ENCODE measurements at regions not wholly inside any gene's neighbourhood (a gene's known extent, or its start where the extent isn't known, plus 50 kb on each side); places are given as distances from the start of the nearest gene placed in this dataset.

DNA sequence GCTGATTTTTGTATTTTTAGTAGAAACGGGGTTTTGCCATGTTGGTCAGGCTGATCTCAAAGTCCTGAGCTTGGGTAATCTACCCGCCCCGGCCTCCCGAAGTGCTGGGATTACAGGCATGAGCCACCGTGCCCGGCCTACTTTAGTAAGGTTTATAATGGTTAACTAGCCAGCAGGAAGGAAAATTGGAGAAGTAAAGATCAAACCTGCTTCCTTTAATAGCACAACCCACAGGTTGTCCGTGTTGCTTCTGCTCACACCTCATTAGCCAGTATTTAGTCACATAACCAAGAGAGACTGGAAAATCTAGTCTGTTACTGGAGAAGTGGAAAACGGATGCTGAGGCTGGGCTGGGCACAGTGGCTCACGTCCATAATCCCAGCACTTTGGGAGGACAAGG lies 51.9 kb upstream of the TBL1XR1 start:
- Histone ChIP-seq H3K36me3 (no peaks in the 10 kb centered on the region), H3K4me1 (ENCODE audit: insufficient read depth) (no peaks in the 10 kb centered on the region), H3K27ac (no peak overlapping the region), H3K9me3 (no peaks in the 10 kb centered on the region), H3K27me3 (no peaks in the 10 kb centered on the region), H3K4me3 (no peak overlapping the region)
- TF ChIP-seq, protein P1, sequence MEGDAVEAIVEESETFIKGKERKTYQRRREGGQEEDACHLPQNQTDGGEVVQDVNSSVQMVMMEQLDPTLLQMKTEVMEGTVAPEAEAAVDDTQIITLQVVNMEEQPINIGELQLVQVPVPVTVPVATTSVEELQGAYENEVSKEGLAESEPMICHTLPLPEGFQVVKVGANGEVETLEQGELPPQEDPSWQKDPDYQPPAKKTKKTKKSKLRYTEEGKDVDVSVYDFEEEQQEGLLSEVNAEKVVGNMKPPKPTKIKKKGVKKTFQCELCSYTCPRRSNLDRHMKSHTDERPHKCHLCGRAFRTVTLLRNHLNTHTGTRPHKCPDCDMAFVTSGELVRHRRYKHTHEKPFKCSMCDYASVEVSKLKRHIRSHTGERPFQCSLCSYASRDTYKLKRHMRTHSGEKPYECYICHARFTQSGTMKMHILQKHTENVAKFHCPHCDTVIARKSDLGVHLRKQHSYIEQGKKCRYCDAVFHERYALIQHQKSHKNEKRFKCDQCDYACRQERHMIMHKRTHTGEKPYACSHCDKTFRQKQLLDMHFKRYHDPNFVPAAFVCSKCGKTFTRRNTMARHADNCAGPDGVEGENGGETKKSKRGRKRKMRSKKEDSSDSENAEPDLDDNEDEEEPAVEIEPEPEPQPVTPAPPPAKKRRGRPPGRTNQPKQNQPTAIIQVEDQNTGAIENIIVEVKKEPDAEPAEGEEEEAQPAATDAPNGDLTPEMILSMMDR (IDR thresholded peaks at IDR 0.05), result no peak
- TF ChIP-seq EP300 (IDR thresholded peaks at IDR 0.05) (no peak), POLR2A (IDR thresholded peaks at IDR 0.05) (no peak)
- intact Hi-C loops (cut with DNase I), result no loop called here
- no peak for DNase-seq
- 92 to 95% (median 94%) methylated on average over 9 of the region's 9 CpGs for WGBS, 3 donors

DNA sequence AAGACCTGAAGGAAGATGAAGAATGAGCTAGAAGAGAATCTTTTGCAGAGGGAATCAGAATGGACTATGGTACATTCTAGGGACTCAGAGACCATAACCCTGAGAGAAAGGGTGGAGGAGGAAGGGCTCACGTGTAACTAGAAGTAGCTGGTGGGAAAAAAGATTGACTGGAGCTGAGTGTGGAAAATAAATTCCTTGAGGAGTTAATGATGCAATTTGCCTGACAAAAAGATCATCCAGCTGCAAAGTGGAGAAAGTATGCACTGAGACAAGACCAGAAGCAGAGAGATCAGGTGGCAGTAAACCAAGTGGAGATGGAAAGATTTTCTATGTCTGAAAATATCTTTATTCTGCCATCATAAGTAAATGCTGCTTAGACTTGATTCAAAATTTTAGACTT lies 52.9 kb upstream of the TBL1XR1 start:
- H3K9me3 ChIP-seq, result no peaks in the 10 kb centered on the region
- H3K27ac ChIP-seq, result no peak overlapping the region
- intact Hi-C loops (cut with DNase I), result no loop called here
- H3K4me3 ChIP-seq, result no peak overlapping the region
- TF ChIP-seq, protein P1 (IDR thresholded peaks at IDR 0.05), result no peak
- no peak for TF ChIP-seq EP300 (IDR thresholded peaks at IDR 0.05)
- TF ChIP-seq POLR2A (IDR thresholded peaks at IDR 0.05), result no peak
- no peaks in the 10 kb centered on the region for H3K4me1 ChIP-seq (ENCODE audit: insufficient read depth)
- 68 to 79% (median 71%) methylated on average over 1 of the region's 1 CpG for WGBS, 3 donors
- DNase-seq, result no peak
- H3K27me3 ChIP-seq, result no peaks in the 10 kb centered on the region
- no peaks in the 10 kb centered on the region for H3K36me3 ChIP-seq

DNA sequence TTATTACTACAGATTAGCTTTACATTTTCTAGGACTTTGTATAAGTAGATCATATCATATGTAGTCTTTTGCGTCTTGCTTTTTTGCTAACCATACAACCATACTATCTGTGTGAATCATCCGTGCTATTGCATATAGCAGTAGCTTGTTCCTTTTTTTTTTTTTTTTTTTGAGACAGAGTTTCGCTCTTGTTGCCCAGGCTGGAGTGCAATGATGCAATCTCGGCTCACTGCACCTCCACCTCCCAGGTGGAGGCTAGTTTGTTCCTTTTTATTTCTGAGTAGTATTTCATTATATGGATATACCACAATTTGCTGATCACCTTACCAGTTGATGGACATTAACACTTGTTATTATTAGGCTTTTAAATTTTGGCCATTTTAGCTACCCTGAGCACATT lies 54.5 kb upstream of the TBL1XR1 start:
- H3K9me3 ChIP-seq, result no peaks in the 10 kb centered on the region
- intact Hi-C loops (cut with DNase I), result no loop called here
- no peak overlapping the region for H3K27ac ChIP-seq
- no peak overlapping the region for H3K4me3 ChIP-seq
- no peaks in the 10 kb centered on the region for H3K36me3 ChIP-seq
- H3K27me3 ChIP-seq, result no peaks in the 10 kb centered on the region
- H3K4me1 ChIP-seq (ENCODE audit: insufficient read depth), result no peaks in the 10 kb centered on the region
- TF ChIP-seq, protein P1 (IDR thresholded peaks at IDR 0.05), result no peak
- TF ChIP-seq POLR2A (IDR thresholded peaks at IDR 0.05), result no peak
- no peak for TF ChIP-seq EP300 (IDR thresholded peaks at IDR 0.05)
- DNase-seq, result no peak
- WGBS, 3 donors, result 94 to 97% (median 96%) methylated on average over 4 of the region's 4 CpGs

DNA sequence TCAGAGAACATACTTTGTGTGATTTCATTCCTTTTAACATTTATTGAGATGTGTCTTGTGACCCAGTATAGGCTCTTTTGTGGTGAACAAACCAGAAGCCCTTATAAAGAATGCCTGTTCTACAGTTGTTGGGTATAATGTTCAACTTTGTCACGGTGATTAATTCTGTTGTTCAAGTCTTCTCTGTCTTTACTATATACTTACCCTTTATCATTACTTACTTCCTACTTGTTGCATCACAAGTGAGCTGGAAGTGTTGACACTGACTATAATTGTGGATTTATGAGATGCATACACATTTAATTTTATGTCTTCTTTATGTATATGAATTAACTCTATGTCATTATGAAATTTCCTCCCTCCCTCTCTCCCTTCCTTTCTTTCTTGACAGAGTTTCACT lies 59.7 kb upstream of the TBL1XR1 start:
- WGBS, 3 donors, result 89 to 97% (median 90%) methylated on average over 1 of the region's 1 CpG
- no peak for DNase-seq
- TF ChIP-seq POLR2A (IDR thresholded peaks at IDR 0.05) (no peak), EP300 (IDR thresholded peaks at IDR 0.05) (no peak)
- TF ChIP-seq, protein P1 (IDR thresholded peaks at IDR 0.05), result no peak
- H3K4me1 ChIP-seq (ENCODE audit: insufficient read depth), result no peaks in the 10 kb centered on the region
- intact Hi-C loops (cut with DNase I), result no loop called here
- no peaks in the 10 kb centered on the region for H3K36me3 ChIP-seq
- no peak overlapping the region for H3K27ac ChIP-seq
- no peaks in the 10 kb centered on the region for H3K9me3 ChIP-seq
- H3K27me3 ChIP-seq, result no peaks in the 10 kb centered on the region
- no peak overlapping the region for H3K4me3 ChIP-seq

DNA sequence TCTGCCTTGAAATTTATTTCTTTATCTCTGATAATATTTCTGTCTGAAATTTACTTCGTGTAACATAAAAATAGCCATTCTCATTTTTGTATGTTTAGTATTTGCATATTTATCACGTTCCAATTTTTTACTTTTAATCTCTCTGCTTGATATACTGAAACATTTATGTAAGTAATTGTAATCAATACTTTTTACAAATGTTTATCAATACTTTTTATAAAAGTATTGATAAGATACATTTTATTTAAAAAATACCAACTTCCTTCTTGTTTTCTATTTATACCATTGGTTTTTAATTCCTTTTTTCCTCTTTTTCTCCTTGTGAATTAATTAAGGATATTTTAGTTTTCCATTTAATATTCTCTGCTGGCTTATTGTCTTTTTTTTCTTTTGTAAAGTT lies 60.3 kb upstream of the TBL1XR1 start:
- no peak overlapping the region for H3K27ac ChIP-seq
- no peak for DNase-seq
- H3K4me1 ChIP-seq (ENCODE audit: insufficient read depth), result no peaks in the 10 kb centered on the region
- H3K4me3 ChIP-seq, result no peak overlapping the region
- H3K9me3 ChIP-seq, result no peaks in the 10 kb centered on the region
- intact Hi-C loops (cut with DNase I), result no loop called here
- H3K36me3 ChIP-seq, result no peaks in the 10 kb centered on the region
- TF ChIP-seq EP300 (IDR thresholded peaks at IDR 0.05), result no peak
- TF ChIP-seq, protein P1 (IDR thresholded peaks at IDR 0.05), result no peak
- H3K27me3 ChIP-seq, result no peaks in the 10 kb centered on the region
- WGBS, 3 donors, result 57 to 84% (median 70%) methylated on average over 2 of the region's 2 CpGs

Data from ovary (tissue), 7 donors.